ENCODE measurements at regions not wholly inside any gene's neighbourhood (a gene's known extent, or its start where the extent isn't known, plus 50 kb on each side); places are given as distances from the start of the nearest gene placed in this dataset.
"Not testable (repeated sequence)": the region's sequence is repeated elsewhere in the genome, so short reads cannot be mapped to it uniquely, and the experiment has no call there.

- no CpG with 5 or more reads among the region's 1 CpG for WGBS (ENCODE audit: extremely low coverage, insufficient coverage, insufficient read length)
Observed at GRCh38 chr13:56752636-56753035, 388.1 kb upstream of the PRR20A start.

GRCh38 chr13:56755181-56755935 is 385.4 kb upstream of the PRR20A start:
- H3K27me3 ChIP-seq (ENCODE audit: insufficient read depth, low read length): no peaks in the 10 kb centered on the region
- no peak overlapping the region for H2BK12ac ChIP-seq (ENCODE audit: low read length)
- H2AK5ac ChIP-seq (ENCODE audit: low read length): no peak overlapping the region
- H3K79me1 ChIP-seq (ENCODE audit: low read length): no peaks in the 10 kb centered on the region
- no peak overlapping the region for H3K18ac ChIP-seq (ENCODE audit: low read length)
- H3K79me2 ChIP-seq (ENCODE audit: control insufficient read depth, insufficient read depth, low read length, poor library complexity): no peaks in the 10 kb centered on the region
- H4K8ac ChIP-seq (ENCODE audit: low read depth, low read length): no peak overlapping the region
- H3K14ac ChIP-seq (ENCODE audit: low read length): no peak overlapping the region
- no peak overlapping the region for H2BK120ac ChIP-seq (ENCODE audit: insufficient read depth, low read length, poor library complexity)
- no peak overlapping the region for H3K4me3 ChIP-seq (ENCODE audit: low read depth, low read length)
- no peak overlapping the region for H3K27ac ChIP-seq (ENCODE audit: low read depth, low read length)
- H4K91ac ChIP-seq (ENCODE audit: low read depth, low read length): no peak overlapping the region
- no peak overlapping the region for H3K23ac ChIP-seq (ENCODE audit: low read length)
- H3K4me2 ChIP-seq (ENCODE audit: low read length): no peak overlapping the region
- no peaks in the 10 kb centered on the region for H3K4me1 ChIP-seq (ENCODE audit: control insufficient read depth in 1 of 2, insufficient read depth in 2 of 2, low read length in 2 of 2)
- H2BK5ac ChIP-seq (ENCODE audit: low read depth, low read length, poor library complexity): no peak overlapping the region
- H3K9ac ChIP-seq (ENCODE audit: low read length): no peak overlapping the region
- WGBS (ENCODE audit: extremely low coverage, insufficient coverage, insufficient read length): no CpG with 5 or more reads among the region's 3 CpGs
- no peak for DNase-seq
- H4K12ac ChIP-seq (ENCODE audit: low read depth, low read length): no peak overlapping the region
- H3K36me3 ChIP-seq (ENCODE audit: control insufficient read depth in 1 of 2, insufficient read depth in 2 of 2, low read length in 2 of 2): no peaks in the 10 kb centered on the region
- H3K4ac ChIP-seq (ENCODE audit: low read depth, low read length): no peak overlapping the region
- H3K9me3 ChIP-seq (ENCODE audit: insufficient read depth, low read depth, low read length): no peaks in the 10 kb centered on the region
- H2AFZ ChIP-seq (ENCODE audit: insufficient read depth, low read length, poor library complexity): no peak overlapping the region

More at GRCh38 chr13:56752636-56753035, 388.1 kb upstream of the PRR20A start:
- DNase-seq: no peak
- Histone ChIP-seq H2BK120ac (ENCODE audit: insufficient read depth, low read length, poor library complexity) (no peak overlapping the region), H4K12ac (ENCODE audit: low read depth, low read length) (no peak overlapping the region), H3K79me1 (ENCODE audit: low read length) (no peaks in the 10 kb centered on the region), H3K4ac (ENCODE audit: low read depth, low read length) (no peak overlapping the region), H3K27ac (ENCODE audit: low read depth, low read length) (no peak overlapping the region), H3K36me3 (ENCODE audit: control insufficient read depth in 1 of 2, insufficient read depth in 2 of 2, low read length in 2 of 2) (no peaks in the 10 kb centered on the region), H3K9me3 (ENCODE audit: insufficient read depth, low read depth, low read length) (no peaks in the 10 kb centered on the region), H4K8ac (ENCODE audit: low read depth, low read length) (no peak overlapping the region), H3K9ac (ENCODE audit: low read length) (no peak overlapping the region), H3K4me2 (ENCODE audit: low read length) (no peak overlapping the region), H2BK12ac (ENCODE audit: low read length) (no peak overlapping the region), H3K27me3 (ENCODE audit: insufficient read depth, low read length) (no peaks in the 10 kb centered on the region), H3K79me2 (ENCODE audit: control insufficient read depth, insufficient read depth, low read length, poor library complexity) (no peaks in the 10 kb centered on the region), H3K23ac (ENCODE audit: low read length) (no peak overlapping the region), H3K18ac (ENCODE audit: low read length) (no peak overlapping the region), H3K4me1 (ENCODE audit: control insufficient read depth in 1 of 2, insufficient read depth in 2 of 2, low read length in 2 of 2) (no peaks in the 10 kb centered on the region), H3K14ac (ENCODE audit: low read length) (no peak overlapping the region), H2AFZ (ENCODE audit: insufficient read depth, low read length, poor library complexity) (no peak overlapping the region), H2AK5ac (ENCODE audit: low read length) (no peak overlapping the region), H2BK5ac (ENCODE audit: low read depth, low read length, poor library complexity) (no peak overlapping the region), H4K91ac (ENCODE audit: low read depth, low read length) (no peak overlapping the region), H3K4me3 (ENCODE audit: low read depth, low read length) (no peak overlapping the region)

GRCh38 chr13:56763333-56763732 is 377.4 kb upstream of the PRR20A start:
- H2AK5ac ChIP-seq (ENCODE audit: low read length); H2BK12ac ChIP-seq (ENCODE audit: low read length); H2AFZ ChIP-seq (ENCODE audit: insufficient read depth, low read length, poor library complexity); H4K12ac ChIP-seq (ENCODE audit: low read depth, low read length); H3K18ac ChIP-seq (ENCODE audit: low read length); H4K8ac ChIP-seq (ENCODE audit: low read depth, low read length); H3K27me3 ChIP-seq (ENCODE audit: insufficient read depth, low read length); H3K79me2 ChIP-seq (ENCODE audit: control insufficient read depth, insufficient read depth, low read length, poor library complexity); H3K4me3 ChIP-seq (ENCODE audit: low read depth, low read length); H3K27ac ChIP-seq (ENCODE audit: low read depth, low read length); H3K36me3 ChIP-seq (ENCODE audit: control insufficient read depth in 1 of 2, insufficient read depth in 2 of 2, low read length in 2 of 2); H3K4me2 ChIP-seq (ENCODE audit: low read length); H3K4me1 ChIP-seq (ENCODE audit: control insufficient read depth in 1 of 2, insufficient read depth in 2 of 2, low read length in 2 of 2); H3K4ac ChIP-seq (ENCODE audit: low read depth, low read length); DNase-seq; H3K23ac ChIP-seq (ENCODE audit: low read length); H3K9ac ChIP-seq (ENCODE audit: low read length); H3K79me1 ChIP-seq (ENCODE audit: low read length); H4K91ac ChIP-seq (ENCODE audit: low read depth, low read length); H2BK5ac ChIP-seq (ENCODE audit: low read depth, low read length, poor library complexity); H2BK120ac ChIP-seq (ENCODE audit: insufficient read depth, low read length, poor library complexity); H3K14ac ChIP-seq (ENCODE audit: low read length); H3K9me3 ChIP-seq (ENCODE audit: insufficient read depth, low read depth, low read length): not testable (repeated sequence)
- no CpG with 5 or more reads among the region's 1 CpG for WGBS (ENCODE audit: extremely low coverage, insufficient coverage, insufficient read length)

DNA sequence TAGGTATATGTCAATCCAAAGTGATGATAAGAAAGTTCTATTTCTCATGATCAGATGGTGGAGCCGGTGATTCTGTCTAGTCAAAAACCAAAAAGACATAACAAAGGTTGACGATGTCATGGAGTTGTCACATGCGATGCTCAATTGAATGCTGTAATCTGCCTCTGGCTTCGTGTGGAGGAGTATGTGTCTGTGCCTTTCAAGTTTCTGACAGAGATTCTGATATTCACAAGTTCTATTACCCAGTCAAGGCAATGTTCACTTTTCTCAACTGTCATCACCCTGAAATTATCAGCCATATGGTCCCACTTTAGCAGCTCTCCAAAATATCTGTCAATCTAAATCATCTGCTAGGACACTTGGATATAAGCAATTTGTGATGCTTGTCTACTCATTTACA is 367.6 kb upstream of the PRR20A start:
- H3K4ac ChIP-seq (ENCODE audit: low read depth, low read length): no peak overlapping the region
- no peaks in the 10 kb centered on the region for H3K79me1 ChIP-seq (ENCODE audit: low read length)
- H2BK12ac ChIP-seq (ENCODE audit: low read length): no peak overlapping the region
- no peaks in the 10 kb centered on the region for H3K9me3 ChIP-seq (ENCODE audit: insufficient read depth, low read depth, low read length)
- no peaks in the 10 kb centered on the region for H3K27me3 ChIP-seq (ENCODE audit: insufficient read depth, low read length)
- no peak overlapping the region for H4K91ac ChIP-seq (ENCODE audit: low read depth, low read length)
- no peaks in the 10 kb centered on the region for H3K4me1 ChIP-seq (ENCODE audit: control insufficient read depth in 1 of 2, insufficient read depth in 2 of 2, low read length in 2 of 2)
- H2BK5ac ChIP-seq (ENCODE audit: low read depth, low read length, poor library complexity): no peak overlapping the region
- WGBS (ENCODE audit: extremely low coverage, insufficient coverage, insufficient read length): no CpG with 5 or more reads among the region's 4 CpGs
- no peak for DNase-seq
- H3K4me3 ChIP-seq (ENCODE audit: low read depth, low read length): no peak overlapping the region
- no peaks in the 10 kb centered on the region for H3K79me2 ChIP-seq (ENCODE audit: control insufficient read depth, insufficient read depth, low read length, poor library complexity)
- no peak overlapping the region for H3K4me2 ChIP-seq (ENCODE audit: low read length)
- no peak overlapping the region for H2AFZ ChIP-seq (ENCODE audit: insufficient read depth, low read length, poor library complexity)
- no peak overlapping the region for H3K18ac ChIP-seq (ENCODE audit: low read length)
- H3K23ac ChIP-seq (ENCODE audit: low read length): no peak overlapping the region
- H2BK120ac ChIP-seq (ENCODE audit: insufficient read depth, low read length, poor library complexity): no peak overlapping the region
- no peak overlapping the region for H3K27ac ChIP-seq (ENCODE audit: low read depth, low read length)
- no peak overlapping the region for H4K12ac ChIP-seq (ENCODE audit: low read depth, low read length)
- no peak overlapping the region for H3K9ac ChIP-seq (ENCODE audit: low read length)
- H2AK5ac ChIP-seq (ENCODE audit: low read length): no peak overlapping the region
- no peak overlapping the region for H4K8ac ChIP-seq (ENCODE audit: low read depth, low read length)
- no peak overlapping the region for H3K14ac ChIP-seq (ENCODE audit: low read length)
- H3K36me3 ChIP-seq (ENCODE audit: control insufficient read depth in 1 of 2, insufficient read depth in 2 of 2, low read length in 2 of 2): no peaks in the 10 kb centered on the region
